Neuron (in vitro differentiated cells): ENCODE measurements at regions not wholly inside any gene's neighbourhood (a gene's known extent, or its start where the extent isn't known, plus 50 kb on each side); places are given as distances from the start of the nearest gene placed in this dataset.
"Not testable (repeated sequence)": the region's sequence is repeated elsewhere in the genome, so short reads cannot be mapped to it uniquely, and the experiment has no call there.

Experiments used
- H2AFZ ChIP-seq: one replicate; pipeline ENCODE4 v1.6.1; 2013; ENCODE audit warnings: low read depth, mild to moderate bottlenecking, inconsistent platforms, low read length, moderate library complexity
- H3K27me3 ChIP-seq: one replicate; pipeline ENCODE4 v1.6.1; 2013; ENCODE audit warnings: low read length; ENCODE audit not compliant: insufficient read depth
- H3K36me3 ChIP-seq: one replicate; pipeline ENCODE4 v1.6.1; 2013; ENCODE audit warnings: low read length; ENCODE audit not compliant: insufficient read depth
- H3K4me1 ChIP-seq: one replicate; pipeline ENCODE4 v1.6.1; 2013; ENCODE audit warnings: low read length; ENCODE audit not compliant: insufficient read depth
- H3K4me3 ChIP-seq: 2 replicates; pipeline ENCODE4 v1.5.1; 2013; ENCODE audit warnings: mild to moderate bottlenecking, low read length, moderate library complexity
- H3K9me3 ChIP-seq: one replicate; pipeline ENCODE4 v1.6.1; 2013; ENCODE audit warnings: low read length

DNA sequence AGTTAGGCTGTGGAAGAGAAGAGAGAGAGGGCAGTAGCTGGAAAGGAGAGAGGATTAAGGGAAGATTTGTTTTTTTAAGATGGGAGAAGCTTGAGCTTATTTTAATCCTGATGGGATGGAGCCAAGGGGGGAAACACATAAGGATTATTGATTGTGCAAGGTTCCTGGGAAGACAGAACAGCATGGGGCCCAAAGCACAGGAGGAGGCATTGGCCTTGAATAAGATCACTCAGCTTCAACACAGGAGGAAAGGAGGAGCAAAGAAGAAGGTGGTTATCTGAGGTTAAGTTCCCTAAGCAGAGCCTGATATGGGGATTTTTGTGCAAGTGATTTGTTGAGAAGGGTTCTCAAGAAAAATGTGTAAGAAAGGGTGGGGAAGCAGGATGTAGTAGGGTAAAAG, 169.8 kb downstream of the ABCC12 start:
- Histone ChIP-seq H3K36me3 (no peaks in the 10 kb centered on the region), H3K27me3 (no peaks in the 10 kb centered on the region), H3K9me3 (peaks cover 3% of the 10 kb centered on the region), H3K4me3 (no peak overlapping the region), H3K4me1 (peaks cover 12% of the 10 kb centered on the region), H2AFZ (no peak overlapping the region)

DNA sequence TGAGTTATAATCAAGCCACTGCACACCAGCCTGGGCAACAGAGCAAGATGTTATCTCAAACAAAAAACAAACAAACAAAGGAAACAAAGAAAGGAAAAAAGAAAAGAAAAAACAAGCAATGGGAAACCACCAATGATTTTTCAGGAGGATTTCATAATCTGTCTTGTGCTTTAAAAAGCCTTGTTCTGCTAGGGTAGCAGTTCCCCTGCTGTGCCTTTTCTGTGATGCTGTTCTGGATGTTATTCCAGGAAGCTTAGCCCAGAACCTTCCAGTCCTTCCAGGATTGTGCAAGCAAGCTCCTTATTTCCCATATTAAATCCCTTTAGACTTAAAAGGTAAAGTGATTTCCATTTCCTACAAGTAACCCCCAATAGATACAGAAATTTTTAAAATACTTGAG, 171.1 kb downstream of the ABCC12 start:
- no peak overlapping the region for H3K4me3 ChIP-seq
- no peaks in the 10 kb centered on the region for H3K9me3 ChIP-seq
- no peaks in the 10 kb centered on the region for H3K36me3 ChIP-seq
- no peak overlapping the region for H2AFZ ChIP-seq
- peaks cover 7% of the 10 kb centered on the region for H3K4me1 ChIP-seq
- H3K27me3 ChIP-seq, result no peaks in the 10 kb centered on the region

DNA sequence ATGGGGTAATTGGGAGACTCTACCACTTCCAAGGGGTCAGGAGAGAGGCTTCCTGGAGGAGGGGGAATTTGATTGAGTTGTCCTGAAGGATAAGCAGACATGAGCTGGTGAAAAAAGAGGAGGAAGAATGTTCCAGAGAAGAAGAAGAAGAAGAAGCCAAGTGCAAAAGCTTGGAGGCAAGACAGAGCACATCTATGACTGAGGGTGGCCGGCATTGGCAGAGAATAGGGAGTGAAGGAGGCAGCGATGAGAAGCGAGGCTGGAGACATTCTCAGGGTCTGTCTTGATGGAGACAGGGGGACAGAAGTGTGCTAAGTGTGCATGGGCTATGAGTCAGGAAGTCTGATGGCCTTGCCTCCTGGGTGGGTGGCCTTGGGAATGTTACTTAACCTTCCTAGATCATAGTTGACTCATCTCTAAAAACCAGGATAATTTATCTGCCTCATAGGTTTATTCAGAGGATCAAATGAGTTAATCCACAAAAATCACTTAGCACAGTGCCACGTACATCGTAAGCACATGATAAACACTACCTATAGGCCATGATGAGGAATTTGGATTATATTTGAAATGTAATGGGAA, 171.7 kb downstream of the ABCC12 start:
- Histone ChIP-seq H3K9me3 (no peaks in the 10 kb centered on the region), H3K36me3 (no peaks in the 10 kb centered on the region), H3K4me3 (no peak overlapping the region), H3K4me1 (peaks cover 7% of the 10 kb centered on the region), H3K27me3 (no peaks in the 10 kb centered on the region), H2AFZ (no peak overlapping the region)

DNA sequence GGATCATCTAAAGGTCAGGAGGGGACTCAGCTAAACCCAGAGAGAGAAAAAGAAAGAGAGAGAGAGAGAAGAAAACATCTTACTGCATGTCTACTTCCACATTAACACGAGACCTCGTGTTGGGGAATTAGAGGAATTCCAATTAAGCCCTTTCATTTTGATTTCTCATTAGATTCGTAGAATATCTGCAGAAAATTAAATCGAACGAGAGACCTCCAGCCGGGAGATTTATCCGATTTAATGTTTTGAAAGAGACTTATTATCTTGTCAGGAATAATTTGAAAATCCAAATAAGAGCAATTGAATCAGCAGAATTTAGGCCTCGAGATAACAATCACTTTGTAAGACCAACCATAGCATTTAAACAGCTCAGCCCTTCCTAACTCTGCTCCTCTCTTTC, 175.6 kb downstream of the ABCC12 start:
- Histone ChIP-seq H3K36me3 (no peaks in the 10 kb centered on the region), H3K9me3 (no peaks in the 10 kb centered on the region), H3K4me1 (peaks cover under 1% of the 10 kb centered on the region), H2AFZ (no peak overlapping the region), H3K27me3 (no peaks in the 10 kb centered on the region), H3K4me3 (no peak overlapping the region)

DNA sequence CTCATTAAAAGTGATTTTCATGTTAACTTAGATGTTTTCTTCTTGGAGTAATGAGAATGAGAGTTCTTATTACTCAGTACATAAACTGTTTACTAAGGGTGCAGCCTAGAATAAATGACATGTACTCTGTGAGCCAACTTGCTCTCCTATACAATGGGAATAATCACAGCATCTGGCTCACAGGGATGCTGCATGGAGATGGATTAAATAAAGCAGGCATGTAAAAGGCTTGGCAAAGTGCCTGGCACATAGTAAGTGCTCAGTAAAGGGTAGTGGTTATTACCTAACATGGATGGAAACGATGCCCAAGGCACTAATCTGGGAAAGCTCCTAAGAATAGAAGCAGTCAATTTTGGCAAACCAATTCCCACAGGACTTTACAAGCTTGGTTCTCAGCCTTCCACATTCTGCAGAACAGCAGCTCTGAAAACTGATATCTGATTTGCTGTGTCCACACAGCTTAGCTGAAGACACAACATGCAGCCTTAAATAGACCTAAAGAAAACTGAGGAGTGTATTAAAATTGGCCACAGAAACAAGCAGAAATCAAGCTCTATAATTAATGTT, 176.1 kb downstream of the ABCC12 start:
- Histone ChIP-seq H3K27me3 (no peaks in the 10 kb centered on the region), H3K4me1 (no peaks in the 10 kb centered on the region), H3K4me3 (no peak overlapping the region), H3K36me3 (no peaks in the 10 kb centered on the region), H3K9me3 (no peaks in the 10 kb centered on the region), H2AFZ (no peak overlapping the region)

DNA sequence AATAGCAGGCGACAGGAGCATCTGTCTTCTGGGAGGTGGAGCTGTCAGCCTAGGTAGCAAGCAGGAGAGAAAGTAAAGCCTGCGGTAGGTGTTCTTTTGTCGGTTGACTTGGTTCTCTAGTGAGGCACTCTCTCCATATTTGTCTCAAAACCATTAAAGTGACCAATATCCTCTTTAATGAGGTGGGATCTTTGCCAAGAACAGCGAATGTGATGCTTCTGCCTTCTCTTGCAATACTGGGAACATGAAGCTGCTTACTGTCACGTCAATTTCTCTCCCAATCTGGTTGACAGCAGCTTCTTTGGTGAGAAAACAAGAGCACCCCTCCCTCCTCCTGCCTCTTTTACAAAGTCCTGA, 176.7 kb downstream of the ABCC12 start:
- Histone ChIP-seq H2AFZ (no peak overlapping the region), H3K9me3 (no peaks in the 10 kb centered on the region), H3K27me3 (no peaks in the 10 kb centered on the region), H3K36me3 (no peaks in the 10 kb centered on the region), H3K4me1 (no peaks in the 10 kb centered on the region), H3K4me3 (no peak overlapping the region)

DNA sequence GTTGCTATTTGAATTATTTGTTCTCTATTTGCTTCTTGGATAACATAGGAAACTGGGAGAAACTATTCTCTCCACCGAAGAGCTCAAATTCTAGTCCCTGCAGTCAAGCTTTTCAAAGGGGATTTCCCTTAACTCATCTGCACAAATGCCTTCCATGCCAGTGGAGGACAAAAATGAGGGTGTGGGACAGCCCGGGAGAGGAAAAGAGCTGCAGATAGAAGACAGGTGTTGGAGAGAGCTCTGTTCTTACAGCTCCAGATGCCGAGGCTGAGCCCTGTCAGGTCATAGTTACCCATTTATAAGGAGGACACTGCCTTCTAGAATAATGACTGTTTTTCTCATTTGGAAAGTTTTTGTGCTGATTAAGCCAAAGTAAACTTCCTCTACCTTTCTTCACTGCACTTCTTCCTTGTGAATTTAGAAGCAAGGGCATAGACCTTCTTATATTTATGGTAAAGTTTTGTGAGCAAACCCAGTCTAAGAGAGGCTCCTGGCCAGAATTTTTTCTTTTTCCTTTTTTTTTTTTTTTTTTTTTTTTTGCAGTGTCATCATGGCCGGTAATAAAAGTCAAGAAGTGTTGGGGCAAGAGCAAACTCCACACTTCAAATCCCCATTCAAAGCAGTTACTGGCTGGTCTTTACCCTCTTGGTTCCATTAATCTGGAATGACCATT, 177.2 kb downstream of the ABCC12 start:
- Histone ChIP-seq H3K27me3 (no peaks in the 10 kb centered on the region), H3K4me1 (no peaks in the 10 kb centered on the region), H3K4me3 (no peak overlapping the region), H3K36me3 (no peaks in the 10 kb centered on the region), H2AFZ (no peak overlapping the region), H3K9me3 (no peaks in the 10 kb centered on the region)

DNA sequence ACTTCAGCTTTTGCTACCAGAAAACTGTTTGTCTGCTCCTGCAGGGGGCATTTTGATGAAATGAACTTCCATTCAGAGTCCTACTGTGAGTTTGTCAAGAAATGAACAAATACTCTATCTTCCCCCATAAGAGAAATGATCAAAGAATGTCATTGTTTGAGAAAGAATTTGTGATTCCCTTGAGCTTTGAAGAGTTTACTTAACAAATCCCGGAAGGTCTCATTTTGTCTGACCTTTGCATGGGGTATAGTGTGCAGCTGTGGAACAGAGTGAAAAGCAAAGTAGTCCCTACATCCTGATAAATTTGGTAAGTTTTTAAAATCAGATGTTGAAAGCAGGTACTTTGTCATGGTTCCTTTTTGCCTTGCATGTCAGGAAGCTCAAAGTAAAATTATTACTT, 178.0 kb downstream of the ABCC12 start:
- H2AFZ ChIP-seq, result no peak overlapping the region
- H3K9me3 ChIP-seq, result no peaks in the 10 kb centered on the region
- H3K27me3 ChIP-seq, result no peaks in the 10 kb centered on the region
- no peaks in the 10 kb centered on the region for H3K36me3 ChIP-seq
- no peak overlapping the region for H3K4me3 ChIP-seq
- H3K4me1 ChIP-seq, result no peaks in the 10 kb centered on the region

DNA sequence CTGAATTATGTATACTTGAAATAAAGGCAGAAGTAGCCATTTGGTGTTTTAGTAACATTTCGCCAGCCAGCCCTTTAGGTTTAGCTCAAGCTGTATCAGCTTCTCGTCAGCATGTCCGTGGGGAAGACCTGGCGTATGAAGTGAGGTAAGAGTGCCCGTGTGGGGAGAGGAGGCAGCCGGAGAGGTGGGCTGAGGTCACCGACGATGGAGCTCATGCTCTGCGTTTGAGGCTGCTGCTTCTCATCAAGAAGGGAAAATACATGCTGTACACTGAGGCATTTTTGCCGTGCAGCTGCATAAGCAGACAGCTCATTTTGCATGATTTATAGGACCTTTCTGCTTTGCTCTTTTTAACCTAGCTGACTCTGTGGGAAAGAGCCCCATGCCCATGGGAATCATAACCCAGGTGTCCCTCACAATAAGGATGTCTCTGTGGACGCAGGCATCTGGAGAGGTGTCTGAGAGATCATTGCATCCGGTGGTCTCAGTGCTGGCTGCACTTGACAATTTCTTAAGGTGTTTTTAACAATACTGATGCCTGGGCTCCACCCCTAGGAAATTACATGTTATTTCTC, 179.1 kb downstream of the ABCC12 start:
- Histone ChIP-seq H3K36me3 (no peaks in the 10 kb centered on the region), H3K4me3 (no peak overlapping the region), H3K9me3 (no peaks in the 10 kb centered on the region), H3K27me3 (no peaks in the 10 kb centered on the region), H2AFZ (no peak overlapping the region), H3K4me1 (no peaks in the 10 kb centered on the region)

DNA sequence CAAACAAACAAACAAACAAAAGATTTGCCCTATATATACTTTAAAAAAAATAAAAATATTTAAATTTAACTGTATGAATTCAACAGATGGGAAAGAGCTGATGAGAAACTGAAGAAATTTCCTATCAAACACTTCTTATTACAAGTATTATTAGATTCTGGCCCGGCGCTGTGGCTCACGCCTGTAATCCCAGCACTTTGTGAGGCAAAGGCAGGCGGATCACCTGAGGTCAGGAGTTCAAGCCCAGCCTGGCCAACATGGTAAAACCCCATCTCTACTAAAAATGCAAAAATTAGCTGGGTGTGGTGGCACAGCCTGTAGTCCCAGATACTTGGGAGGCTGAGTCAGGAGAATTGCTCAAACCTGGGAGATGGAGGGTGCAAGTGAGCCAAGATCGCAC, 180.8 kb downstream of the ABCC12 start:
- H3K4me1 ChIP-seq, H3K36me3 ChIP-seq, H3K4me3 ChIP-seq, H3K9me3 ChIP-seq, H2AFZ ChIP-seq, H3K27me3 ChIP-seq: not testable (repeated sequence)

DNA sequence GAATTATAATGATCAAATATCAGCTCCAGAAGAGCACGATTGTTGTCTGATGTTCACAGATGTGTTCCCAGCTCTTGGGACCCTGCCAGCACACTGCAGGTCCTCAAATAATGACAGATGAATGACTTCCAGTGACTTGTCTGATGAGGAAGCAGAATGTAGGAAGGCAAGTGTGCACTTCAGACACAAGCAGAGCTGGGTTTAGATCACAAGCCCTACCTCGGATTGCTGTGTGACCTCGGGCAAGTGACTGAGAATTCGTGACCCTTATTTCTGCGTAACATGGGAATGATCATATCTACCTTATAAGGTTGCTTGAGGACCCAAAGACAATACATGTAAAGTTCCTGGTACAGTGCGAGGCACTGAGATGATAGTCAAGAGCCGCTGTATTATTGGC, 182.2 kb downstream of the ABCC12 start:
- no peak overlapping the region for H2AFZ ChIP-seq
- no peak overlapping the region for H3K4me3 ChIP-seq
- H3K4me1 ChIP-seq, result no peaks in the 10 kb centered on the region

DNA sequence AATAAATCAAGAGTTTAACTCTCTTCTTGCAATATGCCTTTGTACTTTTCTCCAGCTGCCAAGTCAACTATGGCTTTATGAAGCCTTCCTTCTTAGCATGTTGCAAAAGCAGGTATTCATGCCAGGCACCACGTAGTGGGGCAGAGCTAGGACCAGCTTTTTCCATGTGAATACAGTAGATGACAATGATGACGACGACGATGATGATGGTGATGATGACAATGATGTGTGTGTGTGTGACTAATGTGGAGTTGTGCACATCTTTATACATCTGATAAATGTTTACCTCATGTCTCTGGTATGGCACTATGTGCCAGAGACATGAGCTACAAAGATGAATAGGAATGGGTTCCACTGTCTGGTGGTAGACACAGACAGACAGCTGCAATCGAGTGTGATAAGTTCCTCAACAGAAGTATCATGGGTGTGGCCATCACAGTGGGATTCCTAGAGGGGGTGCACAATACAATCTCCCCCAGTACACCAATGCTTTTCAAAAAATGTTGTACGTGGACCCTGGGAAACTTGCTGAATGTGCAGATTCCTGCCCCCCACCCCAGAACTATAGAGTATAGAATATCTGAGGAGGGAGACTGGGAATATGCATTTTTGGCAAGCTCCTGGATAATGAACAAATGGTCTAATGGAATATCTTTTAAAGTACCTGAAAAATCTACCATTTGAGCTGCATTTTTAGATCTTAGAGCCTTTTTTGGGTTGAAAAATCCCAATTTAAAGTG, 183.4 kb downstream of the ABCC12 start:
- Histone ChIP-seq H3K4me1 (no peaks in the 10 kb centered on the region), H3K36me3 (no peaks in the 10 kb centered on the region), H2AFZ (no peak overlapping the region), H3K9me3 (no peaks in the 10 kb centered on the region), H3K4me3 (no peak overlapping the region), H3K27me3 (no peaks in the 10 kb centered on the region)

More for the DNA sequence above, 182.2 kb downstream of the ABCC12 start:
- Histone ChIP-seq H3K36me3 (no peaks in the 10 kb centered on the region), H3K27me3 (no peaks in the 10 kb centered on the region), H3K9me3 (no peaks in the 10 kb centered on the region)

DNA sequence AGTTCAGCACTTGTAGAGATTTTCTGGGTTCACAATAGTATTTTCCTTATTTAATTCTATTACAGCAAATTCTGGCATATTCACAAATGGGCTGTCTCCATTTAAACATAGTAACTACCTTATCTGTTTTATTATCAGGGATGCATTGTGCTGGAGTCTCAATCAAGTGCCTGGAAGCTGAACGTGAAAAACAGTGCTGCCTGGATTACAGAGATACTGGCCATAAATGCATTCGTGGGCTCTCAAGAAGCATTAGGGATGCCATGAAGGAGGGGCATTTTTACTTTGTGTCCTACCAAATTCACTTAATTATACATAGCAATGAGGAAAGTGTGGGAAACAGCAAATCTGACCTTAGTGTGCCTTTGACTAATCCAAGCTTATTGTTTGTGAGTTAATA, 184.6 kb downstream of the ABCC12 start:
- no peak overlapping the region for H2AFZ ChIP-seq
- H3K9me3 ChIP-seq, result no peaks in the 10 kb centered on the region
- peaks cover 6% of the 10 kb centered on the region for H3K4me1 ChIP-seq
- no peak overlapping the region for H3K4me3 ChIP-seq
- H3K36me3 ChIP-seq, result no peaks in the 10 kb centered on the region
- no peaks in the 10 kb centered on the region for H3K27me3 ChIP-seq
